SK-N-SH (cell line): ENCODE measurements at regions not wholly inside any gene's neighbourhood (a gene's known extent, or its start where the extent isn't known, plus 50 kb on each side); places are given as distances from the start of the nearest gene placed in this dataset.

ENCODE experiments used
- CTCF ChIA-PET: fragments of 300-600, 350-600 bp; formaldehyde crosslinking; extraction: SDS; loops from one replicate; lab custom pipeline; 2021; lab: Yijun Ruan, JAX
- POLR2A ChIA-PET: fragments of 350-600 bp; sonication (Branson Sonifier 250); formaldehyde crosslinking; extraction: SDS; loops from one replicate; lab custom pipeline; 2020; ENCODE audit warnings: antibody characterized with exemption, inconsistent platforms; lab: Yijun Ruan, JAX
- DNase-seq: peaks from one replicate; pipeline ENCODE4 v3.0.0; 2012
- H2AFZ ChIP-seq: fragments of 200-600 bp; sonication (generic); 2 replicates; pipeline ENCODE4 v1.8.1; 2016; ENCODE audit warnings: antibody characterized with exemption, mild to moderate bottlenecking, low read depth
- H3F3A ChIP-seq: fragments of 200-600 bp; sonication (generic); replicated peaks from 2 replicates; pipeline ENCODE3; 2016; ENCODE audit warnings: antibody characterized with exemption, mild to moderate bottlenecking; ENCODE audit not compliant: insufficient read depth
- H3K27ac ChIP-seq, 2 experiments: fragments of 200-500 bp in 1 of 2; fragments of 200-600 bp in 1 of 2; sonication (Bioruptor generic) in 1 of 2; sonication (generic), shearing (Covaris generic) in 1 of 2; 2 replicates each; pipeline versions ENCODE4 v1.5.1 to v1.6.1; 2014 to 2016; ENCODE audit warnings: low read depth in 2 of 2, inconsistent platforms in 1 of 2, low read length in 1 of 2, mild to moderate bottlenecking in 1 of 2, mixed read lengths in 1 of 2
- H3K27me3 ChIP-seq: fragments of 200-600 bp; sonication (generic), shearing (Covaris generic); 2 replicates; pipeline ENCODE4 v1.6.1; 2016; ENCODE audit warnings: mixed run types; ENCODE audit not compliant: insufficient read depth
- H3K36me3 ChIP-seq, 2 experiments: fragments of 200-500 bp in 1 of 2; fragments of 200-600 bp in 1 of 2; sonication (Bioruptor generic) in 1 of 2; sonication (generic) in 1 of 2; replicated peaks in 1 of 2; 2 replicates each; pipeline versions ENCODE3 to v1.5.1; 2014 to 2016; ENCODE audit warnings: low read length in 1 of 2, mild to moderate bottlenecking in 1 of 2; ENCODE audit not compliant: insufficient read depth in 2 of 2, control insufficient read depth in 1 of 2
- H3K4me1 ChIP-seq, 2 experiments: fragments of 200-500 bp in 1 of 2; fragments of 200-600 bp in 1 of 2; sonication (Bioruptor generic) in 1 of 2; sonication (generic), shearing (Covaris generic) in 1 of 2; 2 replicates each; pipeline versions ENCODE4 v1.5.1 to v1.6.1; 2014 to 2016; ENCODE audit warnings: low read depth in 1 of 2, low read length in 1 of 2, mixed run types in 1 of 2; ENCODE audit not compliant: insufficient read depth in 2 of 2, control insufficient read depth in 1 of 2
- H3K4me2 ChIP-seq: fragments of 200-600 bp; sonication (generic), shearing (Covaris generic); 2 replicates; pipeline ENCODE4 v1.6.1; 2017; ENCODE audit warnings: mixed run types
- H3K4me3 ChIP-seq, 2 experiments: fragments of 200-500 bp in 1 of 2; fragments of 200-600 bp in 1 of 2; sonication (Bioruptor generic) in 1 of 2; sonication (generic), shearing (Covaris generic) in 1 of 2; 2 replicates each; pipeline versions ENCODE4 v1.5.1 to v1.8.1; 2014 to 2016; ENCODE audit warnings: low read depth in 2 of 2, inconsistent platforms in 1 of 2, low read length in 1 of 2, mild to moderate bottlenecking in 1 of 2, mixed read lengths in 1 of 2, moderate library complexity in 1 of 2
- H3K79me2 ChIP-seq: fragments of 200-600 bp; sonication (generic); 2 replicates; pipeline ENCODE4 v1.8.1; 2017; ENCODE audit warnings: mild to moderate bottlenecking; ENCODE audit not compliant: insufficient read depth
- H3K9ac ChIP-seq: fragments of 200-600 bp; sonication (generic); 2 replicates; pipeline ENCODE4 v1.6.1; 2017; ENCODE audit warnings: mixed run types
- H3K9me2 ChIP-seq: fragments of 200-600 bp; sonication (generic); 2 replicates; pipeline ENCODE4 v1.6.1; 2017; ENCODE audit warnings: mixed run types
- H3K9me3 ChIP-seq: fragments of 200-600 bp; sonication (generic); 2 replicates; pipeline ENCODE4 v1.6.1; 2017; ENCODE audit warnings: mixed run types, mild to moderate bottlenecking, moderate library complexity
- H4K20me1 ChIP-seq: fragments of 200-600 bp; sonication (generic); 2 replicates; pipeline ENCODE4 v1.6.1; 2017; ENCODE audit warnings: mild to moderate bottlenecking, mixed run types; ENCODE audit not compliant: insufficient read depth
- EP300 ChIP-seq, 2 experiments: IDR thresholded peaks; 2 replicates each; pipeline versions ENCODE4 v1.4.0 to v1.6.1; 2012; ENCODE audit warnings: borderline replicate concordance in 1 of 2, low read depth in 1 of 2, low read length in 1 of 2
- FOSL2 ChIP-seq: IDR thresholded peaks from 2 replicates; pipeline ENCODE4 v1.4.0; 2012; ENCODE audit warnings: low read depth, mild to moderate bottlenecking, moderate library complexity, borderline replicate concordance
- FOXJ3 ChIP-seq: sonication (generic); formaldehyde crosslinking; IDR thresholded peaks from 2 replicates; pipeline ENCODE4 v1.5.1; 2020; ENCODE audit warnings: mild to moderate bottlenecking, missing genetic modification reagents
- JUND ChIP-seq: IDR thresholded peaks from 2 replicates; pipeline ENCODE4 v1.4.0; 2012
- MEF2A ChIP-seq: IDR thresholded peaks from 2 replicates; pipeline ENCODE4 v1.4.0; 2012; ENCODE audit warnings: low read depth, borderline replicate concordance
- NFIC ChIP-seq: IDR thresholded peaks from 2 replicates; pipeline ENCODE4 v1.4.0; 2012; ENCODE audit warnings: borderline replicate concordance
- NRF1 ChIP-seq: IDR thresholded peaks from 2 replicates; pipeline ENCODE4 v1.6.1; 2012; ENCODE audit warnings: low read depth, mild to moderate bottlenecking, low read length
- POLR2AphosphoS5 ChIP-seq: IDR thresholded peaks from 2 replicates; pipeline ENCODE4 v1.6.1; 2012; ENCODE audit warnings: low read depth, low read length
- RCOR1 ChIP-seq: fragments of 150-350 bp; IDR thresholded peaks from 2 replicates; pipeline ENCODE4 v1.6.1; 2017; ENCODE audit warnings: antibody characterized with exemption, low read length
- RXRA ChIP-seq: IDR thresholded peaks from 2 replicates; pipeline ENCODE4 v1.4.0; 2012; ENCODE audit warnings: low read depth, mild to moderate bottlenecking, borderline replicate concordance
- TEAD4 ChIP-seq: IDR thresholded peaks from 2 replicates; pipeline ENCODE4 v1.4.0; 2012; ENCODE audit warnings: mild to moderate bottlenecking, borderline replicate concordance; ENCODE audit not compliant: insufficient read depth
- YY1 ChIP-seq: IDR thresholded peaks from 2 replicates; pipeline ENCODE4 v1.4.0; 2012; ENCODE audit warnings: low read depth, mild to moderate bottlenecking
- WGBS: methylation state at CpG from one replicate; pipeline ENCODE4 v1.1.6; 2017; ENCODE audit warnings: low lambda C conversion rate; 5-methylcytosine and 5-hydroxymethylcytosine counted together
- TF ChIP-seq, protein P1 (sequence below): fragments of 150-350 bp; IDR thresholded peaks from 2 replicates; pipeline ENCODE4 v1.6.1; 2017; ENCODE audit warnings: antibody characterized with exemption, low read length, low read depth, borderline replicate concordance
- TF ChIP-seq, protein P2 (sequence below): IDR thresholded peaks from 2 replicates; pipeline ENCODE4 v1.4.0; 2012; ENCODE audit warnings: low read depth, borderline replicate concordance
- TF ChIP-seq, protein P3 (sequence below): fragments of 200-600 bp; sonication (generic); IDR thresholded peaks from 2 replicates; pipeline ENCODE4 v1.6.1; 2017; ENCODE audit warnings: antibody characterized with exemption, mild to moderate bottlenecking, moderate library complexity
- TF ChIP-seq, protein P4 (sequence below): IDR thresholded peaks from 2 replicates; pipeline ENCODE4 v1.4.0; 2012; ENCODE audit warnings: low read depth
- TF ChIP-seq, protein P5 (sequence below): IDR thresholded peaks from 2 replicates; pipeline ENCODE4; 2012

DNA sequence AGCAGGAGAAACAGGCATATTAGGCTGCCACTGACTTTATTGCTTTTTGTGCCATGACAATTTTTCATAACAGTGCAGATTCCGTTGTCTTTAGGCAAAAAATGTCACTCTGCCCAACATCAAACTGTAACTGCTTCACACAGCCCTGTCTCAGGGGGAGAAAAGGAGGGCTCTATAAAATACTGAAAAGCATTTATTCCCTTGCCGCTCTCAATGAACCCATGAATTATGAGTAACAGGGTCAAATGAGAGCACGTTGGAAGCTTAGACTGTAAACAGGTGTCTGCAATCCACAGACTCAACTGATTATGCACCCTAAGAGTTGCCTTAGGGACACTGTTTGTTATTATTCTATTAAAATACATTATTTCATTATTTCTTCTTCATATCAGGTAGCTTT is 292.1 kb upstream of the FMN2 start:
- H2AFZ ChIP-seq, result no peak overlapping the region
- no peaks in the 10 kb centered on the region for H3F3A ChIP-seq
- H3K9me3 ChIP-seq, result no peaks in the 10 kb centered on the region
- no peaks in the 10 kb centered on the region for H4K20me1 ChIP-seq
- no peak overlapping the region for H3K4me3 ChIP-seq
- WGBS, result 73% methylated on average over 3 of the region's 3 CpGs
- peaks cover 0 to 20% of the 10 kb centered on the region in 2 experiments; a peak in 1 of 4 replicates for H3K4me1 ChIP-seq
- peak overlapping the region in 1 of 2 experiments; percentile 76; a peak in 2 of 4 replicates for H3K27ac ChIP-seq
- ChIA-PET POLR2A (interaction anchor here (0.8 kb wide), 1 partner anchor 15 kb away, joined by 3 read pairs; no protein-coding TSS in a partner anchor), CTCF (no interaction called here)
- H3K4me2 ChIP-seq, result no peak overlapping the region
- H3K79me2 ChIP-seq, result no peaks in the 10 kb centered on the region
- TF ChIP-seq JUND, result no peak
- TF ChIP-seq EP300 (IDR thresholded peaks at IDR 0.05; ENCODE audit: borderline replicate concordance in 1 of 2, low read depth in 1 of 2, low read length in 1 of 2), result no peak
- TF ChIP-seq, protein P1, sequence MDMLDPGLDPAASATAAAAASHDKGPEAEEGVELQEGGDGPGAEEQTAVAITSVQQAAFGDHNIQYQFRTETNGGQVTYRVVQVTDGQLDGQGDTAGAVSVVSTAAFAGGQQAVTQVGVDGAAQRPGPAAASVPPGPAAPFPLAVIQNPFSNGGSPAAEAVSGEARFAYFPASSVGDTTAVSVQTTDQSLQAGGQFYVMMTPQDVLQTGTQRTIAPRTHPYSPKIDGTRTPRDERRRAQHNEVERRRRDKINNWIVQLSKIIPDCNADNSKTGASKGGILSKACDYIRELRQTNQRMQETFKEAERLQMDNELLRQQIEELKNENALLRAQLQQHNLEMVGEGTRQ, result no peak
- TF ChIP-seq FOXJ3, result no peak
- no peak for DNase-seq
- H3K9ac ChIP-seq, result no peak overlapping the region
- peaks cover 0 to 3% of the 10 kb centered on the region in 2 experiments for H3K36me3 ChIP-seq
- no peaks in the 10 kb centered on the region for H3K27me3 ChIP-seq
- no peaks in the 10 kb centered on the region for H3K9me2 ChIP-seq

DNA sequence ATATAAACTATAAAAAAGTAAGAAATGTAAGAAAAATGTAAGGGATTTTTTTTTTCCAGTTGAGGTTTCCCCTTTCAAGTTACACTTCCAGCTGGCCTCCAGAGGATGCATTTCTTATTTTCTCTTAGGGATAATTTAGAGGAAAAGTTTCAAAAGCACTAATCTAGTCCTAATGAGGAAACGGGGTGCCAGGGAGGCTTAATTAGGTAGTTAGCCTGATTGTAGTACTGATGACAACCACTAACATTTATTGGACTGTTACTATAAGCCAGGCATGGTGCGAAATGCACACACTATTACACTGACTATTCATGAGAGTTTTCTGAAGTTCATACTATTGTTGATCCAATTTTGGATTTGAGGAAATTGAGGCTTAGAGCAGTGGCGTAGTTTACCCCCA is 290.8 kb upstream of the FMN2 start:
- WGBS, result 60% methylated on average over 3 of the region's 3 CpGs
- ChIA-PET CTCF (no interaction called here), POLR2A (no interaction called here)

More for the DNA sequence above, 290.8 kb upstream of the FMN2 start:
- no peak overlapping the region for H3K9ac ChIP-seq
- TF ChIP-seq, protein P2, sequence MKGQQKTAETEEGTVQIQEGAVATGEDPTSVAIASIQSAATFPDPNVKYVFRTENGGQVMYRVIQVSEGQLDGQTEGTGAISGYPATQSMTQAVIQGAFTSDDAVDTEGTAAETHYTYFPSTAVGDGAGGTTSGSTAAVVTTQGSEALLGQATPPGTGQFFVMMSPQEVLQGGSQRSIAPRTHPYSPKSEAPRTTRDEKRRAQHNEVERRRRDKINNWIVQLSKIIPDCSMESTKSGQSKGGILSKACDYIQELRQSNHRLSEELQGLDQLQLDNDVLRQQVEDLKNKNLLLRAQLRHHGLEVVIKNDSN, result no peak
- no peak for TF ChIP-seq RCOR1
- TF ChIP-seq RXRA, result no peak
- TF ChIP-seq MEF2A, result no peak
- no peak for TF ChIP-seq TEAD4
- no peak for TF ChIP-seq FOSL2
- TF ChIP-seq, protein P3, sequence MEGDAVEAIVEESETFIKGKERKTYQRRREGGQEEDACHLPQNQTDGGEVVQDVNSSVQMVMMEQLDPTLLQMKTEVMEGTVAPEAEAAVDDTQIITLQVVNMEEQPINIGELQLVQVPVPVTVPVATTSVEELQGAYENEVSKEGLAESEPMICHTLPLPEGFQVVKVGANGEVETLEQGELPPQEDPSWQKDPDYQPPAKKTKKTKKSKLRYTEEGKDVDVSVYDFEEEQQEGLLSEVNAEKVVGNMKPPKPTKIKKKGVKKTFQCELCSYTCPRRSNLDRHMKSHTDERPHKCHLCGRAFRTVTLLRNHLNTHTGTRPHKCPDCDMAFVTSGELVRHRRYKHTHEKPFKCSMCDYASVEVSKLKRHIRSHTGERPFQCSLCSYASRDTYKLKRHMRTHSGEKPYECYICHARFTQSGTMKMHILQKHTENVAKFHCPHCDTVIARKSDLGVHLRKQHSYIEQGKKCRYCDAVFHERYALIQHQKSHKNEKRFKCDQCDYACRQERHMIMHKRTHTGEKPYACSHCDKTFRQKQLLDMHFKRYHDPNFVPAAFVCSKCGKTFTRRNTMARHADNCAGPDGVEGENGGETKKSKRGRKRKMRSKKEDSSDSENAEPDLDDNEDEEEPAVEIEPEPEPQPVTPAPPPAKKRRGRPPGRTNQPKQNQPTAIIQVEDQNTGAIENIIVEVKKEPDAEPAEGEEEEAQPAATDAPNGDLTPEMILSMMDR, result no peak
- TF ChIP-seq, protein P4, sequence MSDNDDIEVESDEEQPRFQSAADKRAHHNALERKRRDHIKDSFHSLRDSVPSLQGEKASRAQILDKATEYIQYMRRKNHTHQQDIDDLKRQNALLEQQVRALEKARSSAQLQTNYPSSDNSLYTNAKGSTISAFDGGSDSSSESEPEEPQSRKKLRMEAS, result no peak
- TF ChIP-seq, protein P5, sequence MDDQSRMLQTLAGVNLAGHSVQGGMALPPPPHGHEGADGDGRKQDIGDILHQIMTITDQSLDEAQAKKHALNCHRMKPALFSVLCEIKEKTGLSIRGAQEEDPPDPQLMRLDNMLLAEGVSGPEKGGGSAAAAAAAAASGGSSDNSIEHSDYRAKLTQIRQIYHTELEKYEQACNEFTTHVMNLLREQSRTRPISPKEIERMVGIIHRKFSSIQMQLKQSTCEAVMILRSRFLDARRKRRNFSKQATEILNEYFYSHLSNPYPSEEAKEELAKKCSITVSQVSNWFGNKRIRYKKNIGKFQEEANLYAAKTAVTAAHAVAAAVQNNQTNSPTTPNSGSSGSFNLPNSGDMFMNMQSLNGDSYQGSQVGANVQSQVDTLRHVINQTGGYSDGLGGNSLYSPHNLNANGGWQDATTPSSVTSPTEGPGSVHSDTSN, result no peak
- TF ChIP-seq POLR2AphosphoS5, result no peak
- TF ChIP-seq NRF1, result no peak
- TF ChIP-seq YY1, result no peak
- no peak for TF ChIP-seq NFIC
- TF ChIP-seq, protein P1, result no peak
- TF ChIP-seq FOXJ3, result no peak
- peaks cover 0 to 27% of the 10 kb centered on the region in 2 experiments; a peak in 1 of 4 replicates for H3K4me1 ChIP-seq
- H3K4me3 ChIP-seq, result no peak overlapping the region
- H2AFZ ChIP-seq, result no peak overlapping the region
- H4K20me1 ChIP-seq, result no peaks in the 10 kb centered on the region
- no peaks in the 10 kb centered on the region for H3K9me2 ChIP-seq
- no peak for DNase-seq
- H3K27ac ChIP-seq, result peak overlapping the region in 1 of 2 experiments; percentile 58; a peak in 2 of 4 replicates
- H3K4me2 ChIP-seq, result no peak overlapping the region
- H3F3A ChIP-seq, result no peaks in the 10 kb centered on the region
- H3K79me2 ChIP-seq, result no peaks in the 10 kb centered on the region
- no peaks in the 10 kb centered on the region for H3K27me3 ChIP-seq
- H3K9me3 ChIP-seq, result no peaks in the 10 kb centered on the region
- H3K36me3 ChIP-seq, result peaks cover 0 to 3% of the 10 kb centered on the region in 2 experiments
